ENCODE measurements at regions not wholly inside any gene's neighbourhood (a gene's known extent, or its start where the extent isn't known, plus 50 kb on each side); places are given as distances from the start of the nearest gene placed in this dataset.

DNA sequence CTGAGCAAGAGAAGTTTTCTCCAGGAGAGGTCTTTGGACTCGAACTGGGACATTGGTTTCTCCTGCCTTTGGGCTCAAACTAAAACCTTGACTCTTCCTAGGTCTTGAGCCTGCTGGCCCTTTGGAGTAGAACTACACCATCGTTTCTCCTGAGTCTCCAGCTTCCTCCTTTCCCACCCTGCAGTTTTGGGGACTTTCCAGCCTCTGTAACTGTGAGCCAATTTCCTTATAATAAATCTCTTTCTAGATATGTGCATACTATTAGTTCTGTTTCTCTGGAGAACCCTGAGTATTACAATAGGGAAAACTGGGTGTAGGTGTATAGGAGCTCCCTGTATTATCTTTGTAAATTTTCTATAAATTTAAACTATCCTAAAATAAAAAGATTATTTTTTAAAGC lies 219.8 kb upstream of the AGAP1 start:
- TF ChIP-seq, protein P1, sequence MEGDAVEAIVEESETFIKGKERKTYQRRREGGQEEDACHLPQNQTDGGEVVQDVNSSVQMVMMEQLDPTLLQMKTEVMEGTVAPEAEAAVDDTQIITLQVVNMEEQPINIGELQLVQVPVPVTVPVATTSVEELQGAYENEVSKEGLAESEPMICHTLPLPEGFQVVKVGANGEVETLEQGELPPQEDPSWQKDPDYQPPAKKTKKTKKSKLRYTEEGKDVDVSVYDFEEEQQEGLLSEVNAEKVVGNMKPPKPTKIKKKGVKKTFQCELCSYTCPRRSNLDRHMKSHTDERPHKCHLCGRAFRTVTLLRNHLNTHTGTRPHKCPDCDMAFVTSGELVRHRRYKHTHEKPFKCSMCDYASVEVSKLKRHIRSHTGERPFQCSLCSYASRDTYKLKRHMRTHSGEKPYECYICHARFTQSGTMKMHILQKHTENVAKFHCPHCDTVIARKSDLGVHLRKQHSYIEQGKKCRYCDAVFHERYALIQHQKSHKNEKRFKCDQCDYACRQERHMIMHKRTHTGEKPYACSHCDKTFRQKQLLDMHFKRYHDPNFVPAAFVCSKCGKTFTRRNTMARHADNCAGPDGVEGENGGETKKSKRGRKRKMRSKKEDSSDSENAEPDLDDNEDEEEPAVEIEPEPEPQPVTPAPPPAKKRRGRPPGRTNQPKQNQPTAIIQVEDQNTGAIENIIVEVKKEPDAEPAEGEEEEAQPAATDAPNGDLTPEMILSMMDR (IDR thresholded peaks at IDR 0.05), result no peak
- no peak for TF ChIP-seq POLR2A (IDR thresholded peaks at IDR 0.05)
- intact Hi-C loops (cut with DNase I), result no loop called here
- H3K27ac ChIP-seq, result no peak overlapping the region
- no peaks in the 10 kb centered on the region for H3K4me1 ChIP-seq
- H3K4me3 ChIP-seq, result no peak overlapping the region
- DNase-seq (no peak), ATAC-seq (no peak)
- H3K9me3 ChIP-seq, result no peaks in the 10 kb centered on the region
- H3K27me3 ChIP-seq, result no peaks in the 10 kb centered on the region
- no peaks in the 10 kb centered on the region for H3K36me3 ChIP-seq
- WGBS (ENCODE audit: insufficient coverage, low coverage, low lambda C conversion rate, missing lambda C conversion rate), result 35% methylated on average over 2 of the region's 2 CpGs

DNA sequence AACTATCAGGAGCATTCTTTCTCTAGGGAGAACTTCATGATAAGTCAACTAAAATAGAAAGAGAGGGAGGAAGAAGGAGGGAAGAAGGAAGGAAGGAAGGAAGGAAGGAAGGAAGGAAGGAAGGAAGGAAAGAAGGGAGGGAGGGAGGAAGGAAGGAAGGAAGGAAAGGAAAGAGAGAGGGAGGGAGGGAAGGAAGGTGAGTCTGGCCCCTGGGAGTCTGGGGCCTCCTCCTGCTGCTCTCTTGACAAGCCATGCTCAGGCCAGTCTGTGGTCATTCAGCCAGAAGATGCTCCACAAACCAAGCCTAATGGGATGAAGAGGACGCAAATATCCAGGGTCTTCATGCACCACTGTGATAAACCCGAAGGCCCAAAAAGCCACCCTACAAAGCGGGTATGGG lies 216.4 kb upstream of the AGAP1 start:
- TF ChIP-seq, protein P1 (IDR thresholded peaks at IDR 0.05), result no peak
- no peak for TF ChIP-seq POLR2A (IDR thresholded peaks at IDR 0.05)
- ATAC-seq, result no peak

DNA sequence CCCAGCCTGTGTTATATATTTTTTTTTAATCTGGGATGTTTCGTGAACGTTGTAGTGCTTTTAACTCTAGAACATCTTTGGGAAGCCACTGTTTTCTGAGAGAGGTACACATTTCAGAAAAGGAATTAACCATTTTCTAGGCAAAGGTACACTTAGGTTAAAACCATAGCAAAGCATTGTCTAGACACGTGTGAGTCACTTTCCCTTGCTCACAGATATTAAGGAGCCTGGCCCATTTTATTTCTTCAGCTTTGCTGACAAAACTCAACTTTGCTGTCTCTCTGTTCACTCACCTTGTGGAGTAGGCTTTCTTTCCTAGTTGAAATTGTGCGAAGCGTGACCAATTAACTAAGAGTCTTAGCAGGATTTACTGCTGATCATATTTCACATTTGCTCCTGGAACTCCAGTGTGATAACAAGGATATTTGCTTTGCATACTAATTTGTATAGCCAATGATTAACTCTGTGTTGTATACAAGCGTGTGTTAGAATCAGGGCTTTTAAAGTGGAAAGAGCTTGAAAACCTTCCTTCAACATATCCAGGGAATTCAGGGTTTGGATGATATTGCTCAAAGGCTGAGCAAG lies 215.0 kb upstream of the AGAP1 start:
- TF ChIP-seq, protein P1 (IDR thresholded peaks at IDR 0.05), result no peak
- no peak for TF ChIP-seq POLR2A (IDR thresholded peaks at IDR 0.05)
- DNase-seq (no peak), ATAC-seq (no peak)
- H3K36me3 ChIP-seq, result no peaks in the 10 kb centered on the region
- intact Hi-C loops (cut with DNase I), result no loop called here
- no peaks in the 10 kb centered on the region for H3K9me3 ChIP-seq
- no peak overlapping the region for H3K27ac ChIP-seq
- H3K27me3 ChIP-seq, result no peaks in the 10 kb centered on the region
- H3K4me1 ChIP-seq, result no peaks in the 10 kb centered on the region
- WGBS (ENCODE audit: insufficient coverage, low coverage, low lambda C conversion rate, missing lambda C conversion rate), result 77% methylated on average over 6 of the region's 6 CpGs
- H3K4me3 ChIP-seq, result no peak overlapping the region

More for the DNA sequence above, 216.4 kb upstream of the AGAP1 start:
- no peaks in the 10 kb centered on the region for H3K27me3 ChIP-seq
- no peaks in the 10 kb centered on the region for H3K4me1 ChIP-seq
- H3K9me3 ChIP-seq, result no peaks in the 10 kb centered on the region
- intact Hi-C loops (cut with DNase I), result no loop called here
- no peak for DNase-seq
- H3K27ac ChIP-seq, result no peak overlapping the region
- H3K4me3 ChIP-seq, result no peak overlapping the region
- no peaks in the 10 kb centered on the region for H3K36me3 ChIP-seq
- no CpG with 5 or more reads among the region's 3 CpGs for WGBS (ENCODE audit: insufficient coverage, low coverage, low lambda C conversion rate, missing lambda C conversion rate)

DNA sequence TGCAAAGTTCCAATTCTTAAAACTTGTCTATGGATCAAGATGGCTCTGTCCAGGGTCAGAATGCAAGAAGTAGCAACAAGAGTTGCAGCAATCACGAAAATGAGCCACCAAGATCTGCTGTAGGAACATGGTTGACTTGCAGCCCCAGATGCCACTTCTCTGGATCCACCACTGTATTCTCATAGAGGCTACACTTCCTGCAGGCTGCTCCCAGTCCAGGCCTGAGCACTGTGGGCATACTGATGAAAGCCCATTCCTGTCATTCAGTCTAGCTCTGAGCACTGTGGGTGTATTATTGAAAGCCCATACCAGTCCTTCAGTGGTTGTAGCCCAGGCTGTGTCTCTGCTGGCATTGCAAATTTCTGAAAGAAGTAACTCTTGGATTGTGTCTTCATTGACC lies 213.9 kb upstream of the AGAP1 start:
- Histone ChIP-seq H3K9me3 (no peaks in the 10 kb centered on the region), H3K4me1 (no peaks in the 10 kb centered on the region), H3K27ac (no peak overlapping the region), H3K4me3 (no peak overlapping the region), H3K27me3 (no peaks in the 10 kb centered on the region), H3K36me3 (no peaks in the 10 kb centered on the region)
- DNase-seq (no peak), ATAC-seq (no peak)
- 25% methylated on average over 1 of the region's 1 CpG for WGBS (ENCODE audit: insufficient coverage, low coverage, low lambda C conversion rate, missing lambda C conversion rate)
- TF ChIP-seq, protein P1 (IDR thresholded peaks at IDR 0.05), result no peak
- no peak for TF ChIP-seq POLR2A (IDR thresholded peaks at IDR 0.05)
- intact Hi-C loops (cut with DNase I), result no loop called here

GRCh38 chr2:235283246-235283645 lies 210.6 kb upstream of the AGAP1 start:
- ATAC-seq, result no peak
- 100% methylated on average over 2 of the region's 2 CpGs for WGBS (ENCODE audit: insufficient coverage, low coverage, low lambda C conversion rate, missing lambda C conversion rate)

More at GRCh38 chr2:235283246-235283645, 210.6 kb upstream of the AGAP1 start:
- Histone ChIP-seq H3K9me3 (no peaks in the 10 kb centered on the region), H3K27me3 (no peaks in the 10 kb centered on the region), H3K36me3 (no peaks in the 10 kb centered on the region), H3K4me1 (no peaks in the 10 kb centered on the region), H3K4me3 (no peak overlapping the region), H3K27ac (no peak overlapping the region)
- intact Hi-C loops (cut with DNase I), result no loop called here
- DNase-seq, result no peak
- TF ChIP-seq POLR2A (IDR thresholded peaks at IDR 0.05), result no peak
